NB4 (cell line): ENCODE measurements at regions not wholly inside any gene's neighbourhood (a gene's known extent, or its start where the extent isn't known, plus 50 kb on each side); places are given as distances from the start of the nearest gene placed in this dataset.

Source experiments
- CTCF ChIP-seq: IDR thresholded peaks from one replicate; pipeline ENCODE4 v1.5.1; 2012; ENCODE audit warnings: low read depth, low read length
- MAX ChIP-seq: IDR thresholded peaks from 2 replicates; pipeline ENCODE4 v1.6.1; 2011; ENCODE audit warnings: low read depth, low read length
- MYC ChIP-seq: IDR thresholded peaks from 2 replicates; pipeline ENCODE4 v1.6.1; 2011; ENCODE audit warnings: low read depth, low read length
- POLR2A ChIP-seq: IDR thresholded peaks from 2 replicates; pipeline ENCODE4 v1.6.1; 2011; ENCODE audit warnings: mild to moderate bottlenecking; ENCODE audit not compliant: insufficient read length; ENCODE audit errors: extremely low read depth

- TF ChIP-seq CTCF (no peak), POLR2A (no peak), MAX (no peak), MYC (no peak)
These were observed 480.9 kb downstream of the ETV1 start for GRCh38 chr7:13508586-13508985.
